ENCODE measurements at regions not wholly inside any gene's neighbourhood (a gene's known extent, or its start where the extent isn't known, plus 50 kb on each side); places are given as distances from the start of the nearest gene placed in this dataset.

DNA sequence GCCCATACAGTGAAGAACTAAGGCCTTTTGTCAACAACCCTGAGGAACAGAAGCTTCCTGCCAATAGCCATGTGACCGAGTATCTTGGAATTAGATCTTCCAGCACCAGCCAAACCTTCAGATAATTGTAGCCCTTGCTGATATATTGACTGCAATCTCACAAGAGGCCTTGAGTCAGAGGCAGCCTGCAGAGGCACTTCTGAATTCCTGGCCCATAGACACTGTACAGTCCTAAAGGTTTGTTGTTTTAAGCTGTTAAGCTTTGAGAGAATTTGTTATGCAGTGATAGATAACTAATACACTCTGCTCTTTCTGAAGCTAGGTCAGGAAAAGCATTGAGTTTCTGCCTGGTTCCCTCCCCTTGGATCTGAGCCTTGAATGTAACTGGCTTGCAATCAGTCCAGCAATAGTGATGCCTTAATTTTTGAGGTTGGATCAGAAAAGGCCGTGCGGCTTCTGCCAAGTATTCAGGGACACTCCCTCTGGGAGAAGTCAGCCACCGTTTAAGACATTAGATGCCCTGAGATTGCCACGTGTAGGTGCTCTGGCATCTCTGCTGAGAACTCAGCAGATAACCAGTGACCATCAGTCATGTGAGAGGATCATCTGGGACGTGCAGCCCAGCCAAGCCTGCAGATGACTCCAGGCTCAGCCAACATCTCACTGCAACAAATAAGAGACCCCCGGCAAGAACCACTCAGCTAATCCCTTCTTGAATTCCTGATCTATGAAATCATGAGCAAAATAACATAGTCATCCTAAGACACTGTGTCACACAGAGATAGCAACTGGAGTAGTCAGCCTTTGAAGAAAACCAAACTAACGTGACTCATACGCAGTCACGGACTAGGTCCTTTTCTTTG, 126.8 kb upstream of the STC2 start:
- FAIRE-seq (no peak), DNase-seq (ENCODE audit: low read depth, low spot score) (peak; percentile 9)
- ChIA-PET CTCF (interaction anchor here (1.6 kb wide), 1 partner anchor 118 kb away, joined by 9 read pairs; no protein-coding TSS in a partner anchor), POLR2A (no interaction called here)
- Histone ChIP-seq H3K4me3 (replicated peaks in 1 of 3; ENCODE audit: insufficient read depth in 1 of 3, low read depth in 1 of 3, low read length in 3 of 3) (no peak overlapping the region), H3K27me3 (ENCODE audit: control insufficient read depth in 2 of 2, insufficient read depth in 2 of 2, low read length in 2 of 2) (no peaks in the 10 kb centered on the region), H2AFZ (ENCODE audit: low read depth, low read length) (no peak overlapping the region), H3K9me3 (replicated peaks; ENCODE audit: control insufficient read depth, insufficient read depth, low read length) (no peaks in the 10 kb centered on the region), H4K20me1 (replicated peaks; ENCODE audit: control insufficient read depth, extremely low read depth, insufficient read depth, low read length) (no peaks in the 10 kb centered on the region), H3K9ac (replicated peaks; ENCODE audit: extremely low read depth, insufficient read depth, low read length) (peak overlapping the region; percentile 40), H3K4me1 (ENCODE audit: control insufficient read depth, extremely low read depth, insufficient read depth, low read length) (peaks cover 23% of the 10 kb centered on the region), H3K79me2 (ENCODE audit: control insufficient read depth, insufficient read depth, low read length) (no peaks in the 10 kb centered on the region), H3K27ac (ENCODE audit: insufficient read depth, low read depth, low read length) (peak overlapping the region; percentile 92), H3K4me2 (ENCODE audit: insufficient read depth, low read length) (no peak overlapping the region), H3K36me3 (ENCODE audit: control insufficient read depth in 2 of 2, extremely low read depth in 1 of 2, insufficient read depth in 2 of 2, low read length in 2 of 2) (no peaks in the 10 kb centered on the region), H3K9me1 (replicated peaks; ENCODE audit: control insufficient read depth, extremely low read depth, insufficient read depth, low read length) (no peaks in the 10 kb centered on the region)
- BruUV-seq (replicated peaks): TSS peak; percentile 80
- dilution Hi-C loops (cut with MboI; ENCODE audit: extremely low pct_ligation_motif_present, low sequenced_read_pairs) (no loop called here), intact Hi-C loops (cut with micrococcal nuclease) (loop anchor here (2.0 to 5.0 kb wide), 2 partner anchors 117 to 120 kb away; no protein-coding TSS in a partner anchor)
- TF ChIP-seq POLR2AphosphoS5 (IDR thresholded peaks at IDR 0.05; ENCODE audit: insufficient read depth, low read depth, low read length) (peak; percentile 61), GATA2 (IDR thresholded peaks at IDR 0.05; ENCODE audit: insufficient read depth, insufficient read length, low read depth, low read length) (peak; percentile 35), FOS (IDR thresholded peaks at IDR 0.05; ENCODE audit: borderline replicate concordance, insufficient read depth, low read length) (peak; percentile 84), MYC (IDR thresholded peaks at IDR 0.05; ENCODE audit: low read depth, low read length) (no peak), JUN (IDR thresholded peaks at IDR 0.05; ENCODE audit: borderline replicate concordance, insufficient read depth, insufficient read length, low read depth) (peak; percentile 43)

DNA sequence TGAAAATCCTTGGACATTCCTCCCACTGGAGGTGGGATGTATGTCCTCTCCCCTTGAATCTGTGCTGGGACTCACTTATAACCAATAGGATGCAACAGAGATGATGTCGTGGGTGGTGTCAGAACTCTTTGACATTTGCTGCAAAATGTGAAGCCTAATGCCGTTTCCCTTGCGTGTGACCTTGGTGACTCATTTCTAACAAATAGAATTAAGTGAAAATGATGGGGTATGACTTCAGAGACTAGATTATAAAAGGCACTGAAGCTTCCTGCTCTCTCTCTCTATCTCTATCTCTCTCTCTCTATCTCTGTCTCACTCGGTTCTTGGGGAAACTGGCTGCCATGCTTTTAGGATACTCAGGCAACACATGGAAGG, 126.1 kb upstream of the STC2 start:
- H3K27me3 ChIP-seq (ENCODE audit: control insufficient read depth in 2 of 2, insufficient read depth in 2 of 2, low read length in 2 of 2): no peaks in the 10 kb centered on the region
- H3K9me3 ChIP-seq (replicated peaks; ENCODE audit: control insufficient read depth, insufficient read depth, low read length): no peaks in the 10 kb centered on the region
- TF ChIP-seq MYC (IDR thresholded peaks at IDR 0.05; ENCODE audit: low read depth, low read length): no peak
- no peak for TF ChIP-seq GATA2 (IDR thresholded peaks at IDR 0.05; ENCODE audit: insufficient read depth, insufficient read length, low read depth, low read length)
- no peak for TF ChIP-seq POLR2AphosphoS5 (IDR thresholded peaks at IDR 0.05; ENCODE audit: insufficient read depth, low read depth, low read length)
- no peak for TF ChIP-seq FOS (IDR thresholded peaks at IDR 0.05; ENCODE audit: borderline replicate concordance, insufficient read depth, low read length)
- TF ChIP-seq, protein P1, sequence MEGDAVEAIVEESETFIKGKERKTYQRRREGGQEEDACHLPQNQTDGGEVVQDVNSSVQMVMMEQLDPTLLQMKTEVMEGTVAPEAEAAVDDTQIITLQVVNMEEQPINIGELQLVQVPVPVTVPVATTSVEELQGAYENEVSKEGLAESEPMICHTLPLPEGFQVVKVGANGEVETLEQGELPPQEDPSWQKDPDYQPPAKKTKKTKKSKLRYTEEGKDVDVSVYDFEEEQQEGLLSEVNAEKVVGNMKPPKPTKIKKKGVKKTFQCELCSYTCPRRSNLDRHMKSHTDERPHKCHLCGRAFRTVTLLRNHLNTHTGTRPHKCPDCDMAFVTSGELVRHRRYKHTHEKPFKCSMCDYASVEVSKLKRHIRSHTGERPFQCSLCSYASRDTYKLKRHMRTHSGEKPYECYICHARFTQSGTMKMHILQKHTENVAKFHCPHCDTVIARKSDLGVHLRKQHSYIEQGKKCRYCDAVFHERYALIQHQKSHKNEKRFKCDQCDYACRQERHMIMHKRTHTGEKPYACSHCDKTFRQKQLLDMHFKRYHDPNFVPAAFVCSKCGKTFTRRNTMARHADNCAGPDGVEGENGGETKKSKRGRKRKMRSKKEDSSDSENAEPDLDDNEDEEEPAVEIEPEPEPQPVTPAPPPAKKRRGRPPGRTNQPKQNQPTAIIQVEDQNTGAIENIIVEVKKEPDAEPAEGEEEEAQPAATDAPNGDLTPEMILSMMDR (IDR thresholded peaks at IDR 0.05; ENCODE audit: extremely low read depth in 1 of 2, insufficient read depth in 1 of 2, low read depth in 1 of 2, low read length in 2 of 2): no peak
- TF ChIP-seq EZH2 (IDR thresholded peaks at IDR 0.05; ENCODE audit: borderline replicate concordance, low read depth, low read length, severe bottlenecking): no peak
- CTCF ChIA-PET: interaction anchor here (2.9 kb wide), 1 partner anchor 119 kb away, joined by 8 read pairs; no protein-coding TSS in a partner anchor
- intact Hi-C loops (cut with micrococcal nuclease): loop anchor here (2.0 to 5.0 kb wide), 2 partner anchors 118 to 120 kb away; no protein-coding TSS in a partner anchor
- H3K9ac ChIP-seq (replicated peaks; ENCODE audit: extremely low read depth, insufficient read depth, low read length): no peak overlapping the region
- H3K9me1 ChIP-seq (replicated peaks; ENCODE audit: control insufficient read depth, extremely low read depth, insufficient read depth, low read length): no peaks in the 10 kb centered on the region
- FAIRE-seq: peak; percentile 28
- H3K79me2 ChIP-seq (ENCODE audit: control insufficient read depth, insufficient read depth, low read length): no peaks in the 10 kb centered on the region
- H2AFZ ChIP-seq (ENCODE audit: low read depth, low read length): no peak overlapping the region
- no peak overlapping the region for H3K4me3 ChIP-seq (replicated peaks in 1 of 3; ENCODE audit: insufficient read depth in 1 of 3, low read depth in 1 of 3, low read length in 3 of 3)
- no peak for DNase-seq (ENCODE audit: low read depth, low spot score)
- H4K20me1 ChIP-seq (replicated peaks; ENCODE audit: control insufficient read depth, extremely low read depth, insufficient read depth, low read length): no peaks in the 10 kb centered on the region
- dilution Hi-C loops (cut with MboI; ENCODE audit: extremely low pct_ligation_motif_present, low sequenced_read_pairs): no loop called here
- BruUV-seq (replicated peaks): no TSS peak
- H3K4me1 ChIP-seq (ENCODE audit: control insufficient read depth, extremely low read depth, insufficient read depth, low read length): peaks cover 23% of the 10 kb centered on the region
- POLR2A ChIA-PET: no interaction called here
- peak overlapping the region; percentile 92 for H3K27ac ChIP-seq (ENCODE audit: insufficient read depth, low read depth, low read length)
- no peaks in the 10 kb centered on the region for H3K36me3 ChIP-seq (ENCODE audit: control insufficient read depth in 2 of 2, extremely low read depth in 1 of 2, insufficient read depth in 2 of 2, low read length in 2 of 2)
- H3K4me2 ChIP-seq (ENCODE audit: insufficient read depth, low read length): no peak overlapping the region
